ENCODE measurements at regions not wholly inside any gene's neighbourhood (a gene's known extent, or its start where the extent isn't known, plus 50 kb on each side); places are given as distances from the start of the nearest gene placed in this dataset.

GRCh38 chr6:8642131-8642530 lies 206.8 kb upstream of the SLC35B3 start:
- Histone ChIP-seq H3K36me3 (no peaks in the 10 kb centered on the region), H3K27ac (no peak overlapping the region), H3K4me3 (no peak overlapping the region), H3K9me3 (peaks cover 0 to 22% (median 0%) of the 10 kb centered on the region in 11 donors), H3K4me1 (no peaks in the 10 kb centered on the region), H3K27me3 (no peaks in the 10 kb centered on the region)
- intact Hi-C loops (cut with DNase I), result no loop called here
- TF ChIP-seq, protein P1, sequence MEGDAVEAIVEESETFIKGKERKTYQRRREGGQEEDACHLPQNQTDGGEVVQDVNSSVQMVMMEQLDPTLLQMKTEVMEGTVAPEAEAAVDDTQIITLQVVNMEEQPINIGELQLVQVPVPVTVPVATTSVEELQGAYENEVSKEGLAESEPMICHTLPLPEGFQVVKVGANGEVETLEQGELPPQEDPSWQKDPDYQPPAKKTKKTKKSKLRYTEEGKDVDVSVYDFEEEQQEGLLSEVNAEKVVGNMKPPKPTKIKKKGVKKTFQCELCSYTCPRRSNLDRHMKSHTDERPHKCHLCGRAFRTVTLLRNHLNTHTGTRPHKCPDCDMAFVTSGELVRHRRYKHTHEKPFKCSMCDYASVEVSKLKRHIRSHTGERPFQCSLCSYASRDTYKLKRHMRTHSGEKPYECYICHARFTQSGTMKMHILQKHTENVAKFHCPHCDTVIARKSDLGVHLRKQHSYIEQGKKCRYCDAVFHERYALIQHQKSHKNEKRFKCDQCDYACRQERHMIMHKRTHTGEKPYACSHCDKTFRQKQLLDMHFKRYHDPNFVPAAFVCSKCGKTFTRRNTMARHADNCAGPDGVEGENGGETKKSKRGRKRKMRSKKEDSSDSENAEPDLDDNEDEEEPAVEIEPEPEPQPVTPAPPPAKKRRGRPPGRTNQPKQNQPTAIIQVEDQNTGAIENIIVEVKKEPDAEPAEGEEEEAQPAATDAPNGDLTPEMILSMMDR (IDR thresholded peaks at IDR 0.05), result no peak
- WGBS, 2 donors, result 64 to 72% methylated on average over 3 of the region's 3 CpGs
- DNase-seq (no peak), ATAC-seq (no peak)

- TF ChIP-seq, protein P1 (IDR thresholded peaks at IDR 0.05), result no peak
- intact Hi-C loops (cut with DNase I), result no loop called here
- no peaks in the 10 kb centered on the region for H3K4me1 ChIP-seq
- H3K27ac ChIP-seq, result no peak overlapping the region
- DNase-seq (no peak), ATAC-seq (no peak)
- H3K9me3 ChIP-seq, result peaks cover 0 to 18% (median 0%) of the 10 kb centered on the region in 11 donors
- H3K36me3 ChIP-seq, result no peaks in the 10 kb centered on the region
- H3K27me3 ChIP-seq, result no peaks in the 10 kb centered on the region
- no peak overlapping the region for H3K4me3 ChIP-seq
- 60 to 71% methylated on average over 3 of the region's 3 CpGs for WGBS, 2 donors
Observed at GRCh38 chr6:8639928-8640649, 204.7 kb upstream of the SLC35B3 start.

DNA sequence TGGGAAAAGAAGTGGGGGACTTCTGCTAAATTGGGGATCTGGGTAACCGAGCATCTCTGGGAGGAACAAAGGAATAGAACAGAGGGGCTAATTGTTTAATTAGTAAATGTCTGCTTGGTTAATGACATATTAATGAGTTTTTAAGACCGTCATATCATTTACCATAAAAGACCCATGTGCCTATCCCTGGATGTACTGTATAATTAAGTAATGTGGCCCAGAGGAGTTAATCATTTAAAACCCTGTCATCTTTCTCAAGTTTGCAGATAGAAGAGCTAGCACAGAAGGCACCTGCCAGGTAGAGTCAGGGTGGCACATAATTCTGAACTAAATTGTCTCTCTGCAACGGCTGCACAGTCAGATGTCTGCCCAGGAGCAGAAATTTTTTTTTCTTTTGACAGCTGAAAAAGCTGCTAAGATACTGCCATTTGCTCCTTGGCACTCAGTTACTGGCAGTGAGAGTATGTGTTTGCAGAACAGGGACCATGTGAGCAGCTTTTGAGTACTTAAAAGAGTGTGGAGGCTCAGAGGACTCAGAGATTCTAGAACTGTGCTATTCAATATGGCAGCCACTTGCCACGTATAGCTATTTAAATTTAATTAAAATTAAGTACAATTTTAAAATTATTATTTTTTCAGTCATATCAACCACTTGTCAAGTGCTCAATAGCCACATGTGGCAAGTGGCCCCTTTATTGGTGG lies 202.7 kb upstream of the SLC35B3 start:
- Histone ChIP-seq H3K27me3 (no peaks in the 10 kb centered on the region), H3K36me3 (no peaks in the 10 kb centered on the region), H3K27ac (no peak overlapping the region), H3K9me3 (peaks cover 0 to 7% (median 0%) of the 10 kb centered on the region in 11 donors), H3K4me1 (no peaks in the 10 kb centered on the region), H3K4me3 (no peak overlapping the region)
- ATAC-seq, result no peak
- TF ChIP-seq, protein P1 (IDR thresholded peaks at IDR 0.05), result no peak
- DNase-seq, result no peak
- intact Hi-C loops (cut with DNase I), result no loop called here
- 71 to 81% methylated on average over 4 of the region's 4 CpGs for WGBS, 2 donors

DNA sequence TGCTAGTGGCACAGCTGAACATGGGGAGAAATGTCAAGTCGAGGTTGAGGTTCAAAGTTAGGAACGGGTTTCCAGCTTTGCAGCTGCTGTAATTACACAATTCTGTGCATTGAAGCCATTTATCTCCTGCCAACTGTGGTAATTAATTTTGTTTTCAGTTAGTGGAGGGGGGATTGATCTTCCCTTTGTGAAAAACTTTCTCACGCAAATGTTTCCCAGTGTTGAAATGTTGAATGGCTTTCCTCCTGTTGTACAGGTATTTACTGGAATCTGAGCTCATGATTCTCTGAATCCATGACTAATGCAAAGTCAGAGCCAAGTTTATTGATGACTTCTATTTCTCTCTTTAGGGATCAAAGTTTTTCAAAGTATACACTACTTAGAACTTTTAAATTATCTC lies 198.4 kb upstream of the SLC35B3 start:
- DNase-seq, result no peak
- Histone ChIP-seq H3K4me3 (no peak overlapping the region), H3K27me3 (no peaks in the 10 kb centered on the region), H3K27ac (no peak overlapping the region), H3K9me3 (peaks cover 0 to 7% (median 0%) of the 10 kb centered on the region in 11 donors), H3K4me1 (no peaks in the 10 kb centered on the region), H3K36me3 (no peaks in the 10 kb centered on the region)
- intact Hi-C loops (cut with DNase I), result no loop called here
- 72 to 79% methylated on average over 3 of the region's 3 CpGs for WGBS, 2 donors
- ATAC-seq, result no peak
- TF ChIP-seq, protein P1 (IDR thresholded peaks at IDR 0.05), result no peak
